ENCODE measurements at regions not wholly inside any gene's neighbourhood (a gene's known extent, or its start where the extent isn't known, plus 50 kb on each side); places are given as distances from the start of the nearest gene placed in this dataset.

- 86 to 96% methylated on average over 2 of the region's 2 CpGs for WGBS, 2 donors
- H3K27ac ChIP-seq, result no peak overlapping the region
- no peak overlapping the region for H3K4me3 ChIP-seq
- no peaks in the 10 kb centered on the region for H3K36me3 ChIP-seq (ENCODE audit: low read depth, missing control alignments)
- TF ChIP-seq POLR2A (IDR thresholded peaks at IDR 0.05) (no peak), CTCF (IDR thresholded peaks at IDR 0.05) (no peak)
- DNase-seq, result no peak
- H3K4me1 ChIP-seq, result no peaks in the 10 kb centered on the region
- no peaks in the 10 kb centered on the region for H3K9me3 ChIP-seq
- no peaks in the 10 kb centered on the region for H3K27me3 ChIP-seq
- intact Hi-C loops (cut with DNase I; ENCODE audit: low total_unique reads), result no loop called here
Measured at GRCh38 chr2:145402706-145403277, 882.9 kb upstream of the ZEB2 start.

- Histone ChIP-seq H3K9me3 (no peaks in the 10 kb centered on the region), H3K4me1 (no peaks in the 10 kb centered on the region), H3K27me3 (no peaks in the 10 kb centered on the region), H3K27ac (no peak overlapping the region), H3K4me3 (no peak overlapping the region), H3K36me3 (ENCODE audit: low read depth, missing control alignments) (no peaks in the 10 kb centered on the region)
- TF ChIP-seq CTCF (IDR thresholded peaks at IDR 0.05) (no peak), POLR2A (IDR thresholded peaks at IDR 0.05) (no peak)
- intact Hi-C loops (cut with DNase I; ENCODE audit: low total_unique reads), result no loop called here
- no peak for DNase-seq
- WGBS, 2 donors, result 55 to 90% methylated on average over 1 of the region's 1 CpG
Measured at GRCh38 chr2:145399131-145399530, 879.2 kb upstream of the ZEB2 start.

GRCh38 chr2:145394181-145394580 lies 874.3 kb upstream of the ZEB2 start:
- no peak overlapping the region for H3K27ac ChIP-seq
- TF ChIP-seq CTCF (IDR thresholded peaks at IDR 0.05) (no peak), POLR2A (IDR thresholded peaks at IDR 0.05) (no peak)
- H3K4me3 ChIP-seq, result no peak overlapping the region
- no peaks in the 10 kb centered on the region for H3K27me3 ChIP-seq
- no peak for DNase-seq
- no peaks in the 10 kb centered on the region for H3K36me3 ChIP-seq (ENCODE audit: low read depth, missing control alignments)
- WGBS, 2 donors, result 77 to 83% methylated on average over 3 of the region's 3 CpGs
- intact Hi-C loops (cut with DNase I; ENCODE audit: low total_unique reads), result no loop called here
- no peaks in the 10 kb centered on the region for H3K9me3 ChIP-seq
- H3K4me1 ChIP-seq, result no peaks in the 10 kb centered on the region

- H3K27ac ChIP-seq, result no peak overlapping the region
- TF ChIP-seq CTCF (IDR thresholded peaks at IDR 0.05) (no peak), POLR2A (IDR thresholded peaks at IDR 0.05) (no peak)
- H3K4me1 ChIP-seq, result no peaks in the 10 kb centered on the region
- H3K27me3 ChIP-seq, result no peaks in the 10 kb centered on the region
- no peaks in the 10 kb centered on the region for H3K36me3 ChIP-seq (ENCODE audit: low read depth, missing control alignments)
- no peak overlapping the region for H3K4me3 ChIP-seq
- intact Hi-C loops (cut with DNase I; ENCODE audit: low total_unique reads), result no loop called here
- DNase-seq, result no peak
- WGBS, 2 donors, result 92 to 96% methylated on average over 3 to 4 of the region's 4 CpGs
- no peaks in the 10 kb centered on the region for H3K9me3 ChIP-seq
Measured at GRCh38 chr2:145386973-145387372, 867.1 kb upstream of the ZEB2 start.

- H3K4me3 ChIP-seq, result no peak overlapping the region
- H3K4me1 ChIP-seq, result no peaks in the 10 kb centered on the region
- no peaks in the 10 kb centered on the region for H3K9me3 ChIP-seq
- H3K27me3 ChIP-seq, result no peaks in the 10 kb centered on the region
- DNase-seq, result no peak
- TF ChIP-seq POLR2A (IDR thresholded peaks at IDR 0.05), result no peak
- no peak overlapping the region for H3K27ac ChIP-seq
- 87 to 94% methylated on average over 1 of the region's 1 CpG for WGBS, 2 donors
- intact Hi-C loops (cut with DNase I; ENCODE audit: low total_unique reads), result no loop called here
- no peaks in the 10 kb centered on the region for H3K36me3 ChIP-seq (ENCODE audit: low read depth, missing control alignments)
Measured at GRCh38 chr2:145383961-145384360, 864.0 kb upstream of the ZEB2 start.

Data from testis (tissue), 2 donors.